ENCODE measurements at regions not wholly inside any gene's neighbourhood (a gene's known extent, or its start where the extent isn't known, plus 50 kb on each side); places are given as distances from the start of the nearest gene placed in this dataset.

DNA sequence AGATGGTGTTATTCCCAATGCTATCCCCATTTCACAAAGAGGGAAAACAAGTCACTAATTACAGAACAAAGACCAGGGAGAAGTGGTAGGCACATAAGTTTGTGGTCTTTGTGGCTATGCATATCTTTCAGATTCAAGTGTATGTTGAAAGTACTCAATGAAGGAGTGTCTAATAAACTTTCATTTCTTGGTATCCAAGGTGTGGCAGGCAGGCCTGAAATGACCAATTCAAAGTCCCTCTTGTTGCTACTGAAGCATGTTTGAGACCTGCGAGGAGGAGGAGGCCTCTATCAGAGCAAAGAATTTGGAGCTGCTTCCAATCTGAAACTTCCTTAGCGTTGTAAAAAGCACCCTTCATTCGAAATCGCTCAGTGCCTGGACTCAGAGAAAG, 60.9 kb upstream of the KLF7 start:
- H3K4me1 ChIP-seq, result peaks cover 11 to 23% of the 10 kb centered on the region in 2 donors
- TF ChIP-seq, protein P1, sequence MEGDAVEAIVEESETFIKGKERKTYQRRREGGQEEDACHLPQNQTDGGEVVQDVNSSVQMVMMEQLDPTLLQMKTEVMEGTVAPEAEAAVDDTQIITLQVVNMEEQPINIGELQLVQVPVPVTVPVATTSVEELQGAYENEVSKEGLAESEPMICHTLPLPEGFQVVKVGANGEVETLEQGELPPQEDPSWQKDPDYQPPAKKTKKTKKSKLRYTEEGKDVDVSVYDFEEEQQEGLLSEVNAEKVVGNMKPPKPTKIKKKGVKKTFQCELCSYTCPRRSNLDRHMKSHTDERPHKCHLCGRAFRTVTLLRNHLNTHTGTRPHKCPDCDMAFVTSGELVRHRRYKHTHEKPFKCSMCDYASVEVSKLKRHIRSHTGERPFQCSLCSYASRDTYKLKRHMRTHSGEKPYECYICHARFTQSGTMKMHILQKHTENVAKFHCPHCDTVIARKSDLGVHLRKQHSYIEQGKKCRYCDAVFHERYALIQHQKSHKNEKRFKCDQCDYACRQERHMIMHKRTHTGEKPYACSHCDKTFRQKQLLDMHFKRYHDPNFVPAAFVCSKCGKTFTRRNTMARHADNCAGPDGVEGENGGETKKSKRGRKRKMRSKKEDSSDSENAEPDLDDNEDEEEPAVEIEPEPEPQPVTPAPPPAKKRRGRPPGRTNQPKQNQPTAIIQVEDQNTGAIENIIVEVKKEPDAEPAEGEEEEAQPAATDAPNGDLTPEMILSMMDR (IDR thresholded peaks at IDR 0.05), result no peak
- no peak for TF ChIP-seq POLR2A (IDR thresholded peaks at IDR 0.05)
- H3K27ac ChIP-seq, result no peak overlapping the region
- WGBS, 2 donors, result 32 to 40% methylated on average over 4 of the region's 4 CpGs
- intact Hi-C loops (cut with DNase I), result no loop called here
- H3K36me3 ChIP-seq, result no peaks in the 10 kb centered on the region
- DNase-seq, result no peak
- no peaks in the 10 kb centered on the region for H3K27me3 ChIP-seq
- H3K4me3 ChIP-seq (replicated peaks in 1 of 3), result peak overlapping the region in 1 of 3 donors; percentile 4
- no peaks in the 10 kb centered on the region for H3K9me3 ChIP-seq

DNA sequence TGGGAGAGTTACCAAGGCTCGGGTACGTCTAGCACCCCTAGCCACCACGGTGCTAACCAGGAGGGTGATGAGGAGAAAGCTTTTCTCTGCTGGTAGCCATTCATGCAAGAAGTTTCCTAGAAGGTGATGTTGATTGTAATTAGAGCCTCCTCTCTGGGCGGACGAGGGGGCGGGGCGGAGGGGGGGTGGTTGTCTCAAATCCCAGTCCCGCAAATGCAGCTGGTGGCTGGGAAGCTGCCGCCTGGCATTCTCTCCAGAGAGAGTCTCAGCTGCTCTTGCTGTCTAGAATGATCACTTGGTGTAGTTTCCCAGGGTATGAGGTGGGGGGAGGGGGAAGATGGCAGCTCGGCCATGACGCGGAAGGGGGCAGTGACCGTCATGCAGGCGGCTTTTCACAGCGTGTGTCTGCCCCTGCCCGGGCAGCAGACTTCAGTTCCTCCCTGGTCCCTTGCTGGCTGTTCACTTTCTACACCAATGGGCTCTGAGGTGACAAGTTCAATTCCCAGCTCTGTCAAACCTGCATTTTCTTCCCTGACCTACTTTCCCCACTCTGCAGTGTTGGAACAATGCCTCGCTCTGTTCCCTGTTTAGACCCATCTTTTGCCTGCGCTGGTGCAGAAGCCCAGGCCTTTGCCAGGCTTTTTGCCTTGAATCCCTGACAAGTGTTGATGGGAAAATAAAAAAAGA, 61.5 kb upstream of the KLF7 start:
- intact Hi-C loops (cut with DNase I), result no loop called here
- H3K27ac ChIP-seq, result no peak overlapping the region
- peak overlapping the region in 1 of 3 donors; percentile 4 for H3K4me3 ChIP-seq (replicated peaks in 1 of 3)
- 36 to 38% methylated on average over 16 of the region's 18 CpGs for WGBS, 2 donors
- H3K9me3 ChIP-seq, result no peaks in the 10 kb centered on the region
- TF ChIP-seq POLR2A (IDR thresholded peaks at IDR 0.05), result no peak
- TF ChIP-seq, protein P1 (IDR thresholded peaks at IDR 0.05), result no peak
- H3K36me3 ChIP-seq, result no peaks in the 10 kb centered on the region
- DNase-seq, result peak; percentile 14 to 15
- H3K4me1 ChIP-seq, result peaks cover 11 to 23% of the 10 kb centered on the region in 2 donors
- no peaks in the 10 kb centered on the region for H3K27me3 ChIP-seq

DNA sequence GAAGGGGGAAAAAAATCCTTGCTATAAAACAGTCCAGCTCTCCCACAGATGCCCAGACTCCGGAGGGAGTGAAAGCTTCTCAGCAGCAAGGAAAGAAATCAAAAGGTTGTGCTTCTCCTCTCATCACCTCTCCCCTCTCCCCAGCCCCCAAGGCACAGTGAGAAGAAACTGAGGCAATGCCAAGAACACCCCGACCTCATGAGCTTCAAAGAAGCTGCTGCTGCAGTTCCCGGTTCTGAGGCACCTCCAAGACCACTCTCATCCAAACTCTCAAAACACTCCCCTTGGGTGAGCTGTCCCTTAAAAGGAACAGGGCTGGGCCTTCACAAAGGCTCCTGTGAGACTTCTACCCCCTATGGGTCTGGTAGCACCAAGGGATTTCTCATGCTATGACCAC, 62.0 kb upstream of the KLF7 start:
- TF ChIP-seq POLR2A (IDR thresholded peaks at IDR 0.05), result no peak
- TF ChIP-seq, protein P1 (IDR thresholded peaks at IDR 0.05), result no peak
- H3K27me3 ChIP-seq, result no peaks in the 10 kb centered on the region
- no peaks in the 10 kb centered on the region for H3K9me3 ChIP-seq
- WGBS, 2 donors, result 66 to 70% methylated on average over 3 of the region's 3 CpGs
- no peaks in the 10 kb centered on the region for H3K36me3 ChIP-seq
- peaks cover 11 to 23% of the 10 kb centered on the region in 2 donors for H3K4me1 ChIP-seq
- intact Hi-C loops (cut with DNase I), result no loop called here
- H3K27ac ChIP-seq, result no peak overlapping the region
- no peak for DNase-seq
- no peak overlapping the region for H3K4me3 ChIP-seq (replicated peaks in 1 of 3)

DNA sequence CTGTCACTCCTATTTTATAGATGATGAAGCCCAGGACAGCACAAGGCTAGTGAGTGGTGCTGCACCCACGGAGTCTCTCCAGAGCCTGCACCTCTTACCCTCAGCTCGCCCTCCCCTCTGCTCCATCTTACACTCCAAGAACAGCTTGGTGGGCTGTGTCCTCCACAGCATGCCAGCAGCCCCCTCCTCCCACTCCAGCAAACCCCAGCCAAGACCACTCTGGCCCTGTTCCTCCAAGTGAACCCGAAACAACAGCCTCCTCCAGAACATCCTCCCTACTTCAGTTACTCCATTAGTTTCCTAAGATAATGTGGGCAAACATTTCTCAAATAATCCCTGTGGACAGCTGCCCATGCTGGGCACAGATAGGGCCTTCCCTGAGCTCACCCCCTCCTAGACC, 62.7 kb upstream of the KLF7 start:
- Histone ChIP-seq H3K36me3 (no peaks in the 10 kb centered on the region), H3K4me3 (replicated peaks in 1 of 3) (no peak overlapping the region), H3K27ac (no peak overlapping the region), H3K4me1 (peaks cover 11 to 23% of the 10 kb centered on the region in 2 donors), H3K27me3 (no peaks in the 10 kb centered on the region), H3K9me3 (no peaks in the 10 kb centered on the region)
- DNase-seq, result no peak
- intact Hi-C loops (cut with DNase I), result no loop called here
- TF ChIP-seq, protein P1 (IDR thresholded peaks at IDR 0.05), result no peak
- 92 to 94% methylated on average over 3 of the region's 3 CpGs for WGBS, 2 donors

DNA sequence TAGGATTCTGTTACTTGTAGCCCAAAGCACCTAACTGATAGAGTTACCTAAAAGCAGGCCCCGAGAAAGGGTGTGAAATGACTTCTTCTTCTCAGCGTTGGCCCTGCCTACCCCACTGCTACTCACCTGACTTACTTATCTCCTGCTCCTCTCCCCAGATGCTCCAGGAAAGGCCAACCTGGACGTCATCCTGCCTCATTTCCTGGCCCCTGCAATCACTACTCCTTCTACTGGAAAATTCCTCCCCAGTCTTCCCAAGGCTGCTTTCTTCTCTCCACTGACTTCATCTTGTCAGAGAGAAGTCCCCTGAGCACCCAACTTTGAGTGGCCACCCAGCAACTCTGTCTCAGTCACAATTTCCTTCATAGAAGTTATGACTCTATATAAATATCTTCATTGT, 63.4 kb upstream of the KLF7 start:
- intact Hi-C loops (cut with DNase I), result no loop called here
- 70 to 74% methylated on average over 3 of the region's 3 CpGs for WGBS, 2 donors
- Histone ChIP-seq H3K4me1 (peaks cover 11 to 23% of the 10 kb centered on the region in 2 donors), H3K27ac (no peak overlapping the region), H3K4me3 (replicated peaks in 1 of 3) (no peak overlapping the region), H3K36me3 (no peaks in the 10 kb centered on the region), H3K27me3 (no peaks in the 10 kb centered on the region), H3K9me3 (no peaks in the 10 kb centered on the region)
- TF ChIP-seq, protein P1 (IDR thresholded peaks at IDR 0.05), result no peak
- TF ChIP-seq POLR2A (IDR thresholded peaks at IDR 0.05), result no peak
- no peak for DNase-seq

All from thyroid gland (tissue), 4 donors.